Right lobe of liver (tissue), 6 donors: ENCODE measurements at regions not wholly inside any gene's neighbourhood (a gene's known extent, or its start where the extent isn't known, plus 50 kb on each side); places are given as distances from the start of the nearest gene placed in this dataset.

ENCODE experiments used
- ATAC-seq, 4 donors: fragments of 200-7000 bp; cut with Tn5 transposase; one replicate each; pipeline ENCODE4 v1.9.1; 2020; ENCODE audit warnings: mild to moderate bottlenecking in 4 of 4, moderate library complexity in 4 of 4
- DNase-seq, 3 donors: peaks; one replicate each; pipeline ENCODE4 v3.0.0-alpha.2; 2020
- H3K27ac ChIP-seq, 3 donors: fragments of 200-600 bp; one replicate each; pipeline ENCODE4 v1.8.0; 2022
- H3K27me3 ChIP-seq, 2 donors: fragments of 200-600 bp; one replicate each; pipeline ENCODE4 v1.8.0; 2022
- H3K36me3 ChIP-seq, 4 donors: fragments of 200-600 bp; sonication (generic) in 1 of 4; one replicate each; pipeline versions ENCODE4 v1.5.1 to v1.8.0; 2017 to 2022; ENCODE audit warnings: control low read depth in 1 of 4
- H3K4me1 ChIP-seq, 4 donors: fragments of 200-600 bp; sonication (generic) in 1 of 4; one replicate each; pipeline versions ENCODE4 v1.5.1 to v1.8.0; 2017 to 2022; ENCODE audit warnings: control low read depth in 1 of 4
- H3K4me3 ChIP-seq, 3 donors: fragments of 200-600 bp; one replicate each; pipeline ENCODE4 v1.8.0; 2022
- H3K9me3 ChIP-seq, 4 donors: fragments of 200-600 bp; sonication (generic) in 1 of 4; one replicate each; pipeline versions ENCODE4 v1.5.1 to v1.8.0; 2017 to 2022; ENCODE audit warnings: control low read depth in 1 of 4
- POLR2A ChIP-seq: fragments of 450-650 bp; IDR thresholded peaks from one replicate; pipeline ENCODE4 v1.6.1; 2017; ENCODE audit warnings: antibody characterized with exemption, mild to moderate bottlenecking
- whole genome bisulfite sequencing: methylation state at CpG from one replicate; pipeline ENCODE4 v1.1.6; 2018; ENCODE audit warnings: low coverage, low lambda C conversion rate; ENCODE audit not compliant: insufficient coverage; ENCODE audit errors: missing lambda C conversion rate; 5-methylcytosine and 5-hydroxymethylcytosine counted together
- intact Hi-C, 2 donors: fragments of 100-400 bp; cut with DNase I; formaldehyde crosslinking; loops; one replicate each; pipeline versions ENCODE4 v1.11.2 to v1.14.1; 2022
- TF ChIP-seq, protein P1 (sequence below), 4 donors: fragments of 200-600 bp in 3 of 4; fragments of 450-650 bp in 1 of 4; IDR thresholded peaks; one replicate each; pipeline versions ENCODE4 v1.5.1 to v1.8.0; 2016 to 2022; ENCODE audit warnings: antibody characterized with exemption in 4 of 4, mild to moderate bottlenecking in 2 of 4
- donor health status: DM: no; HTN: yes; CAD: no.
- donor health status: DM: no; HTN: no; CAD: no.
- donor health status: DM: no; HTN: no; CAD: no.
- donor health status: DM: no; HTN: yes; CAD: no.
- donor health status: DM: no; HTN: yes; CAD: no.

DNA sequence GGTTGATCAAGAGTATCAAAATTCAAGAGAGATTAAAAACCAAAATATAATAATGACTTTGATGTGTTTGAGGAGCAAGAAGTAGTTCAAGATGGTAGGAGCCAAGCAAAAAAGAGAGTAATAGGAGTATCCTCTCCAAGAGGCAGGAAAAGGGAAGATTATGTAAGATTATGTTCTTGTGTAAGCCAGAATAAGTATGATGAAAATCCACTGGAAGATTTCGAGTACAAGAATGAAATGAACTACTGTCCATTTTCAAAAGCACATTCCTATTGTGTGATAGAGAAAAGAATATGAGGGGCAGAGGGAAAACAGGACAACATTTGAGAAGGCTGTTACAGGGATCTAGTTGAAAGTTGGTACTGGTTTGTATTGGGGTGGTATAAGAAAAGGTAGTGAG, 659.6 kb upstream of the INTU start:
- intact Hi-C loops, result no loop called here
- WGBS, result 20% methylated on average over 1 of the region's 1 CpG
- TF ChIP-seq, protein P1, sequence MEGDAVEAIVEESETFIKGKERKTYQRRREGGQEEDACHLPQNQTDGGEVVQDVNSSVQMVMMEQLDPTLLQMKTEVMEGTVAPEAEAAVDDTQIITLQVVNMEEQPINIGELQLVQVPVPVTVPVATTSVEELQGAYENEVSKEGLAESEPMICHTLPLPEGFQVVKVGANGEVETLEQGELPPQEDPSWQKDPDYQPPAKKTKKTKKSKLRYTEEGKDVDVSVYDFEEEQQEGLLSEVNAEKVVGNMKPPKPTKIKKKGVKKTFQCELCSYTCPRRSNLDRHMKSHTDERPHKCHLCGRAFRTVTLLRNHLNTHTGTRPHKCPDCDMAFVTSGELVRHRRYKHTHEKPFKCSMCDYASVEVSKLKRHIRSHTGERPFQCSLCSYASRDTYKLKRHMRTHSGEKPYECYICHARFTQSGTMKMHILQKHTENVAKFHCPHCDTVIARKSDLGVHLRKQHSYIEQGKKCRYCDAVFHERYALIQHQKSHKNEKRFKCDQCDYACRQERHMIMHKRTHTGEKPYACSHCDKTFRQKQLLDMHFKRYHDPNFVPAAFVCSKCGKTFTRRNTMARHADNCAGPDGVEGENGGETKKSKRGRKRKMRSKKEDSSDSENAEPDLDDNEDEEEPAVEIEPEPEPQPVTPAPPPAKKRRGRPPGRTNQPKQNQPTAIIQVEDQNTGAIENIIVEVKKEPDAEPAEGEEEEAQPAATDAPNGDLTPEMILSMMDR (IDR thresholded peaks at IDR 0.05), result no peak
- no peak for TF ChIP-seq POLR2A
- ATAC-seq (no peak), DNase-seq (no peak)
- Histone ChIP-seq H3K36me3 (no peaks in the 10 kb centered on the region), H3K4me3 (no peak overlapping the region), H3K27ac (no peak overlapping the region), H3K9me3 (no peaks in the 10 kb centered on the region), H3K27me3 (no peaks in the 10 kb centered on the region), H3K4me1 (no peaks in the 10 kb centered on the region)

DNA sequence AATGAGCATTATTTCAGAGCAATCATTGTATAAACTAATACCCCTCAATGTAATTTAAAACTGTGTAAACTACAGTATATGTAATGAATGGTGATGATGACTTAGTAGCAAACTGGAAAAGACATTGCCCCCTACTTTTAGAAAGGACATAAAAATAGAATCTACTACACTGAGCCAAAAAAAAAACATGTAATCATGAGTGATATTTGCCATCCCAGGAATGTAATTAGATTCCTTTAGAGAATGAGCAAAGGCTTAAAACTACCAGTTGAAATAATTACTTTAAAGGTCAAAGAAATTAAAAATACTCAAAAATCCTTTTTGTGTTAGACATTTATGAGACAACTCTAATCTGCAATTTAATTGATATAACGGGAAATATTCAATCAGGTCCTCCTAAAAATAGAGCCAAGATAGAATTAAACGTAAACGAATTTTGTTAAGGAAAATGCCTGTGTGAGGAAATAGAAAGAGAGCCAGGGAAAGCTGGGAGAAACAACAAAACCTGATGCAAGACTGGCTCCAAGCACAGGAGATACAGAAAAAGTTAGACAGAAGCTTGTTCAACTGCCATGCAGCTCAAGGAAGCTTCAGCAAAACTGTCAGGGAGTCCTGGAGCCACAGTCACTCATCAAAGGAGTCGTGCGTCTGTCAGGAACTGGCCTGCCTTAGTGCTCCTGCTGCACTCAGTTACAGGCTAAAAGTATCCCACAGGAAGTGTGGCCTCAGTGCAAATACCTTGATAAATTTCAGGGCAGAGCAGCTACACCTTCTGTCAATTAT, 655.7 kb upstream of the INTU start:
- Histone ChIP-seq H3K4me3 (no peak overlapping the region), H3K4me1 (no peaks in the 10 kb centered on the region), H3K27me3 (no peaks in the 10 kb centered on the region), H3K9me3 (no peaks in the 10 kb centered on the region), H3K36me3 (no peaks in the 10 kb centered on the region), H3K27ac (no peak overlapping the region)
- intact Hi-C loops, result no loop called here
- no peak for DNase-seq
- WGBS, result 22% methylated on average over 4 of the region's 5 CpGs
- no peak for ATAC-seq
- no peak for TF ChIP-seq POLR2A
- TF ChIP-seq, protein P1 (IDR thresholded peaks at IDR 0.05), result no peak

- H3K27ac ChIP-seq, result no peak overlapping the region
- no peaks in the 10 kb centered on the region for H3K4me1 ChIP-seq
- peaks cover 0 to 4% (median 0%) of the 10 kb centered on the region in 4 donors for H3K9me3 ChIP-seq
- no peak for TF ChIP-seq POLR2A
- TF ChIP-seq, protein P1 (IDR thresholded peaks at IDR 0.05), result no peak
- intact Hi-C loops, result no loop called here
- WGBS, result 53% methylated on average over 1 of the region's 1 CpG
- no peak for DNase-seq
- H3K36me3 ChIP-seq, result no peaks in the 10 kb centered on the region
- no peaks in the 10 kb centered on the region for H3K27me3 ChIP-seq
- no peak for ATAC-seq
- H3K4me3 ChIP-seq, result no peak overlapping the region
Observed at GRCh38 chr4:126986005-126986404, 646.8 kb upstream of the INTU start.

- Histone ChIP-seq H3K27me3 (no peaks in the 10 kb centered on the region), H3K27ac (no peak overlapping the region), H3K4me3 (no peak overlapping the region), H3K9me3 (peaks cover 0 to 4% (median 0%) of the 10 kb centered on the region in 4 donors), H3K4me1 (no peaks in the 10 kb centered on the region), H3K36me3 (no peaks in the 10 kb centered on the region)
- ATAC-seq (no peak), DNase-seq (no peak)
- intact Hi-C loops, result no loop called here
- no peak for TF ChIP-seq POLR2A
- TF ChIP-seq, protein P1 (IDR thresholded peaks at IDR 0.05), result no peak
Observed at GRCh38 chr4:126986828-126987227, 645.9 kb upstream of the INTU start.
